Breast epithelium (tissue), 3 donors: ENCODE measurements at regions not wholly inside any gene's neighbourhood (a gene's known extent, or its start where the extent isn't known, plus 50 kb on each side); places are given as distances from the start of the nearest gene placed in this dataset.

Source experiments
- POLR2A ChIP-seq: fragments of 450-650 bp; IDR thresholded peaks from one replicate; pipeline ENCODE4 v1.6.1; 2016; ENCODE audit warnings: antibody characterized with exemption, mild to moderate bottlenecking, moderate library complexity
- POLR2AphosphoS5 ChIP-seq, 3 donors: sonication (generic); formaldehyde crosslinking; IDR thresholded peaks; one replicate each; pipeline ENCODE4 v1.6.1; 2017; ENCODE audit warnings: antibody characterized with exemption in 3 of 3

- TF ChIP-seq POLR2A (no peak), POLR2AphosphoS5 (IDR thresholded peaks at IDR 0.05) (no peak)
Observed at GRCh38 chr16:73483934-73484711, 436.2 kb upstream of the ZFHX3 start.
